ENCODE measurements at regions not wholly inside any gene's neighbourhood (a gene's known extent, or its start where the extent isn't known, plus 50 kb on each side); places are given as distances from the start of the nearest gene placed in this dataset.
"Not testable (repeated sequence)": the region's sequence is repeated elsewhere in the genome, so short reads cannot be mapped to it uniquely, and the experiment has no call there.

DNA sequence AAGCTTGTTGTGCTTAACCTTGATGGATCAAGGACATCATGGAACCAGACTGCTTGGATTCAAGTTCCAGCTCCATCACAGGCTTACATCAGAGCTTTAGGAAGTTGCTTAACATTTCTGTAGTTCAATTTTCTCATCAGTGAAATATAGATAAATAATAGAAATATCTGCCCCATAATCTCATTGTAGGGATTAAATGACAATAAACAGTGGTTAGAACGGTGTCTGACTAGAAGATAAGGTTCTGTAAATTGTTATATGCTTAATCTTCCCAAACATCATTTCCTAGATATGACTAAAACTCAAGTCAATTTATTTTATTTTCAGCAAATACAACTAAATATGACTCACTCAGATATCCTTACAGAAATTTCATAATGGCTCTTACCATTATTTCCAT lies 83.5 kb downstream of the SLITRK1 start:
- H3K4me1 ChIP-seq (ENCODE audit: control insufficient read depth in 3 of 3, insufficient read depth in 2 of 3, low read depth in 1 of 3, low read length in 2 of 3): no peaks in the 10 kb centered on the region
- FAIRE-seq: no peak
- WGBS, 3 donors: 3 to 30% (median 20%) methylated on average over 1 of the region's 1 CpG
- no peak overlapping the region for H3K27ac ChIP-seq (ENCODE audit: low read depth in 1 of 3, low read length in 2 of 3)
- H3K36me3 ChIP-seq (ENCODE audit: control insufficient read depth in 3 of 3, insufficient read depth in 2 of 3, low read depth in 1 of 3, low read length in 3 of 3): no peaks in the 10 kb centered on the region
- DNase-seq: no peak
- H3K4me3 ChIP-seq (ENCODE audit: low read depth in 1 of 3, low read length in 3 of 3): no peak overlapping the region
- H3K9me3 ChIP-seq (ENCODE audit: control insufficient read depth in 2 of 2, insufficient read depth in 1 of 2, low read depth in 1 of 2, low read length in 1 of 2): peaks cover 0 to 6% of the 10 kb centered on the region in 2 donors
- H3K27me3 ChIP-seq (ENCODE audit: control insufficient read depth in 3 of 3, insufficient read depth in 3 of 3, low read length in 3 of 3): no peaks in the 10 kb centered on the region

DNA sequence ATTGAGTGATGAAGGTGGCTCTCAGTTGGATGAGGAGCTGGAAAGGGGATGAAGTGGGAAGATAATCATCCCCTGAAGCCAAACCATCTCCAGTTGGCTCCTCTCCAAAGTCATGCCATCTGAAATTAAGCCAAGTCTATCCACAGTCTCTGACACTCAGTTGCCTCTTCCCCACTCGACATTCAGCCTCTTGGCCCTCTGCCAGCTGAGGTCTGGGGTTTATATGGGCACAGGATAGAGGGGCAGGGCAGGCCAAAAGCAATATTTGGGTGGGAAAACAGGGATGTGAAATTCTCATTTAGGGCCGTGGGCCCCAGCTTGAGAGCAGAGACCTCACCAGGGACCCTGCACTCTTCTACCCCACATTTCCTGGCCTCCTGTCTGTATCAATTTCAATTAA lies 85.9 kb downstream of the SLITRK1 start:
- FAIRE-seq (no peak), DNase-seq (no peak)
- WGBS, 3 donors: 49 to 64% (median 62%) methylated on average over 2 of the region's 2 CpGs
- Histone ChIP-seq H3K4me3 (ENCODE audit: low read depth in 1 of 3, low read length in 3 of 3) (no peak overlapping the region), H3K27me3 (ENCODE audit: control insufficient read depth in 3 of 3, insufficient read depth in 3 of 3, low read length in 3 of 3) (no peaks in the 10 kb centered on the region), H3K27ac (ENCODE audit: low read depth in 1 of 3, low read length in 2 of 3) (no peak overlapping the region), H3K36me3 (ENCODE audit: control insufficient read depth in 3 of 3, insufficient read depth in 2 of 3, low read depth in 1 of 3, low read length in 3 of 3) (no peaks in the 10 kb centered on the region), H3K9me3 (ENCODE audit: control insufficient read depth in 2 of 2, insufficient read depth in 1 of 2, low read depth in 1 of 2, low read length in 1 of 2) (peaks cover 0 to 6% of the 10 kb centered on the region in 2 donors), H3K4me1 (ENCODE audit: control insufficient read depth in 3 of 3, insufficient read depth in 2 of 3, low read depth in 1 of 3, low read length in 2 of 3) (no peaks in the 10 kb centered on the region)

DNA sequence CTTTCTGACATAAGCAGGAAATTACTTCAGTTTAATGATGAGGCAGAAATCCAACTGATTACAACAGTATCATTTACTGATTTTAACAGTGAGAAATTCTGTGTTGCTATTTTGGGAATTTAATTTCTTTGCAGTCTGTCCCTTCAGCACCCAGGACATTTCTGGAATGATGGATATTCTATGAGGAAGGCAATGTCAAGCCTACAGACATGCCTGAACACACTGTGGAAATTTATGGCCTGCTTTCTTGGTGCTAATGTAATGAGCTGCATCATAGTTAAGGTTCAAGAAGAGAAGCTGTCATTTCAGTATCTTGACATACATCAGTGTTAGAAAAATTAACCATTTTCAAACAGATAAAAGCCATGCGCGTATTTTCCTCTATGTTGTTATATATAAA lies 87.7 kb downstream of the SLITRK1 start:
- H3K27me3 ChIP-seq (ENCODE audit: control insufficient read depth in 3 of 3, insufficient read depth in 3 of 3, low read length in 3 of 3): no peaks in the 10 kb centered on the region
- FAIRE-seq (no peak), DNase-seq (no peak)
- H3K27ac ChIP-seq (ENCODE audit: low read depth in 1 of 3, low read length in 2 of 3): no peak overlapping the region
- no peaks in the 10 kb centered on the region for H3K36me3 ChIP-seq (ENCODE audit: control insufficient read depth in 3 of 3, insufficient read depth in 2 of 3, low read depth in 1 of 3, low read length in 3 of 3)
- 91 to 98% (median 94%) methylated on average over 2 of the region's 2 CpGs for WGBS, 3 donors
- H3K9me3 ChIP-seq (ENCODE audit: control insufficient read depth in 2 of 2, insufficient read depth in 1 of 2, low read depth in 1 of 2, low read length in 1 of 2): peaks cover 0 to 6% of the 10 kb centered on the region in 2 donors
- no peaks in the 10 kb centered on the region for H3K4me1 ChIP-seq (ENCODE audit: control insufficient read depth in 3 of 3, insufficient read depth in 2 of 3, low read depth in 1 of 3, low read length in 2 of 3)
- no peak overlapping the region for H3K4me3 ChIP-seq (ENCODE audit: low read depth in 1 of 3, low read length in 3 of 3)

GRCh38 chr13:83780227-83780626 lies 102.0 kb downstream of the SLITRK1 start:
- Histone ChIP-seq H3K9me3 (ENCODE audit: control insufficient read depth in 2 of 2, insufficient read depth in 1 of 2, low read depth in 1 of 2, low read length in 1 of 2) (peaks cover 0 to 11% of the 10 kb centered on the region in 2 donors), H3K27ac (ENCODE audit: low read depth in 1 of 3, low read length in 2 of 3) (no peak overlapping the region), H3K27me3 (ENCODE audit: control insufficient read depth in 3 of 3, insufficient read depth in 3 of 3, low read length in 3 of 3) (no peaks in the 10 kb centered on the region), H3K4me3 (ENCODE audit: low read depth in 1 of 3, low read length in 3 of 3) (no peak overlapping the region), H3K4me1 (ENCODE audit: control insufficient read depth in 3 of 3, insufficient read depth in 2 of 3, low read depth in 1 of 3, low read length in 2 of 3) (no peaks in the 10 kb centered on the region), H3K36me3 (ENCODE audit: control insufficient read depth in 3 of 3, insufficient read depth in 2 of 3, low read depth in 1 of 3, low read length in 3 of 3) (no peaks in the 10 kb centered on the region)
- DNase-seq (peak in 1 of 2 donors; percentile 5), FAIRE-seq (no peak)
- WGBS, 3 donors: 31 to 61% (median 44%) methylated on average over 6 of the region's 6 CpGs

DNA sequence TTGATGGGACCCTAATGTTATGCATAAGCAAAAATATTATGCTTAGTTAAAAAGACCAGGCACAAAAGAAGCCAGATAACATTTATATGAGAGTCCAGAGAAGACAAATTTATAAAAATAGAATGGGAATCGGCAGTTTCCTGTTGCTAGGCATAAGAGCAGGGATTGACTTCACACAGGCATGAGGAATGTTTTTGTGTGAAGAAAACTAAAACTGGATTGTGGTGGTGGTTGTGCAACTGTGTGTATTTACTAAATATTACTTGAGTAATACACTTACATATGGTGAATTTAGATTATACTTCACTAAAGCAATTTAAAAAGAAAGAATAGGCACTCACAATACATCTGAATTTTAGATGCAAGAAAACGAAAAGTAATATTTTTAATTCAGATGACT lies 108.3 kb downstream of the SLITRK1 start:
- DNase-seq (no peak), FAIRE-seq (no peak)
- WGBS, 3 donors: 72 to 83% (median 81%) methylated on average over 2 of the region's 2 CpGs
- Histone ChIP-seq H3K36me3 (ENCODE audit: control insufficient read depth in 3 of 3, insufficient read depth in 2 of 3, low read depth in 1 of 3, low read length in 3 of 3) (no peaks in the 10 kb centered on the region), H3K4me3 (ENCODE audit: low read depth in 1 of 3, low read length in 3 of 3) (no peak overlapping the region), H3K4me1 (ENCODE audit: control insufficient read depth in 3 of 3, insufficient read depth in 2 of 3, low read depth in 1 of 3, low read length in 2 of 3) (no peaks in the 10 kb centered on the region), H3K27me3 (ENCODE audit: control insufficient read depth in 3 of 3, insufficient read depth in 3 of 3, low read length in 3 of 3) (no peaks in the 10 kb centered on the region), H3K9me3 (ENCODE audit: control insufficient read depth in 2 of 2, insufficient read depth in 1 of 2, low read depth in 1 of 2, low read length in 1 of 2) (no peaks in the 10 kb centered on the region), H3K27ac (ENCODE audit: low read depth in 1 of 3, low read length in 2 of 3) (no peak overlapping the region)

- H3K4me3 ChIP-seq (ENCODE audit: low read depth in 1 of 3, low read length in 3 of 3): no peak overlapping the region
- H3K27ac ChIP-seq (ENCODE audit: low read depth in 1 of 3, low read length in 2 of 3): no peak overlapping the region
- no peaks in the 10 kb centered on the region for H3K27me3 ChIP-seq (ENCODE audit: control insufficient read depth in 3 of 3, insufficient read depth in 3 of 3, low read length in 3 of 3)
- FAIRE-seq: no peak
- no peaks in the 10 kb centered on the region for H3K9me3 ChIP-seq (ENCODE audit: control insufficient read depth in 2 of 2, insufficient read depth in 1 of 2, low read depth in 1 of 2, low read length in 1 of 2)
- H3K4me1 ChIP-seq (ENCODE audit: control insufficient read depth in 3 of 3, insufficient read depth in 2 of 3, low read depth in 1 of 3, low read length in 2 of 3): no peaks in the 10 kb centered on the region
- WGBS, 3 donors: 85 to 89% (median 88%) methylated on average over 1 of the region's 1 CpG
- no peaks in the 10 kb centered on the region for H3K36me3 ChIP-seq (ENCODE audit: control insufficient read depth in 3 of 3, insufficient read depth in 2 of 3, low read depth in 1 of 3, low read length in 3 of 3)
- DNase-seq: no peak
Observed at GRCh38 chr13:83765796-83766195, 116.5 kb downstream of the SLITRK1 start.

GRCh38 chr13:83761631-83762030 lies 120.6 kb downstream of the SLITRK1 start:
- no peaks in the 10 kb centered on the region for H3K9me3 ChIP-seq (ENCODE audit: control insufficient read depth in 2 of 2, insufficient read depth in 1 of 2, low read depth in 1 of 2, low read length in 1 of 2)
- WGBS, 3 donors: 37 to 48% (median 41%) methylated on average over 2 of the region's 2 CpGs
- H3K27ac ChIP-seq (ENCODE audit: low read depth in 1 of 3, low read length in 2 of 3): no peak overlapping the region
- no peaks in the 10 kb centered on the region for H3K27me3 ChIP-seq (ENCODE audit: control insufficient read depth in 3 of 3, insufficient read depth in 3 of 3, low read length in 3 of 3)
- H3K4me1 ChIP-seq (ENCODE audit: control insufficient read depth in 3 of 3, insufficient read depth in 2 of 3, low read depth in 1 of 3, low read length in 2 of 3): no peaks in the 10 kb centered on the region
- no peak for DNase-seq
- no peaks in the 10 kb centered on the region for H3K36me3 ChIP-seq (ENCODE audit: control insufficient read depth in 3 of 3, insufficient read depth in 2 of 3, low read depth in 1 of 3, low read length in 3 of 3)
- no peak overlapping the region for H3K4me3 ChIP-seq (ENCODE audit: low read depth in 1 of 3, low read length in 3 of 3)
- FAIRE-seq: no peak

DNA sequence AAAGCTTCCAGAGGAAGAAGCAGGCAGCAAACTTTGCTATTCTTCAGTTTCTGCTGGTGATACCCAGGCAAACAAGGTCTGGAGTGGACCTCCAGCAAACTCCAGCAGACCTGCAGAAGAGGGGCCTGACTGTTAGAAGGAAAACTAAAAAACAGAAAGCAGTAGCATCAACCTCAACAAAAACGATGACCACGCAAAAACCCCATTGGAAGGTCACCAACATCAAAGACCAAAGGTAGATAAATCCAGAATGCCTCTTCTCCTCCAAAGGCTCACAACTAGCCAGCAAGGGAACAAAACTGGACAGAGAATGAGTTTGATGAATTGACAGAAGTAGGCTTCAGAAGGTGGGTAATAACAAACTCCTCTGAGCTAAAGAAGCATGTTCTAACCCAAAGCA lies 127.1 kb downstream of the SLITRK1 start:
- WGBS, 3 donors: 89 to 95% (median 93%) methylated on average over 2 of the region's 2 CpGs
- not testable (repeated sequence) for DNase-seq; H3K27me3 ChIP-seq (ENCODE audit: control insufficient read depth in 3 of 3, insufficient read depth in 3 of 3, low read length in 3 of 3); H3K4me3 ChIP-seq (ENCODE audit: low read depth in 1 of 3, low read length in 3 of 3); H3K4me1 ChIP-seq (ENCODE audit: control insufficient read depth in 3 of 3, insufficient read depth in 2 of 3, low read depth in 1 of 3, low read length in 2 of 3); H3K27ac ChIP-seq (ENCODE audit: low read depth in 1 of 3, low read length in 2 of 3); H3K36me3 ChIP-seq (ENCODE audit: control insufficient read depth in 3 of 3, insufficient read depth in 2 of 3, low read depth in 1 of 3, low read length in 3 of 3); FAIRE-seq
- H3K9me3 ChIP-seq (ENCODE audit: control insufficient read depth in 2 of 2, insufficient read depth in 1 of 2, low read depth in 1 of 2, low read length in 1 of 2): peaks cover 2 to 12% of the 10 kb centered on the region in 2 donors

DNA sequence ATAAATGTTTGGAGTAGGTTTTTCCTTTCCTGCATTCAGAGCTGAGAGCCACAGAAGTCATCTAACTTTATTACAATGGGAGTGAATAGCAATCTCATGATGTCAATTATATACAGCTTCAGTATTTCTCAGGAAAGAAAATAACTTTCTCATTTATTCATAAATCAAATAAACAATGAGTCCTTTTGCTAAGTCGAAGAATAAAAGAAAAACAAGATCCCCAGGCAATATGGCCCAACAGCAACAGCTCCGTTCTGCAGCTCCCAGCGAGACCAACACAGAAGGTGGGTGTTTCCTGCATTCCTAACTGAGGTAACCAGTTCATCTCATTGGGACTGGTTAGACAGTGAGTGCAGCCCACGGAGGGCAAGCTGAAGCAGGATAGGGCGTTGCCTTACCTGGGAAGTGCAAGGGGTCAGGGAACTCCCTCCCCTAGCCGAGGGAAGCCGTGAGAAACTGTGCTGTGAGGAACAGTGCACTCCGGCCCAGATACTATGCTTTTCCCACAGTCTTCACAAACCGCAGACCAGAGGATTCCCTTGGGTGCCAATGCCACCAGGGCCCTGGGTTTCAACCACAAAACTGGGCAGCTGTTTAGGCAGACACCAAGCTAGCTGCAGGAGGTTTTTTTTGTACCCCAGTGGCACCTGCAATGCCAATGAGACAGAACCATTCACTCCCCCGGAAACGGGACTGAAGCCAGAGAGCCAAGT lies 128.2 kb downstream of the SLITRK1 start:
- DNase-seq: no peak
- no peaks in the 10 kb centered on the region for H3K36me3 ChIP-seq (ENCODE audit: control insufficient read depth in 3 of 3, insufficient read depth in 2 of 3, low read depth in 1 of 3, low read length in 3 of 3)
- H3K27ac ChIP-seq (ENCODE audit: low read depth in 1 of 3, low read length in 2 of 3): no peak overlapping the region
- no peak overlapping the region for H3K4me3 ChIP-seq (ENCODE audit: low read depth in 1 of 3, low read length in 3 of 3)
- no peak for FAIRE-seq
- 76 to 80% (median 77%) methylated on average over 11 of the region's 11 CpGs for WGBS, 3 donors
- no peaks in the 10 kb centered on the region for H3K4me1 ChIP-seq (ENCODE audit: control insufficient read depth in 3 of 3, insufficient read depth in 2 of 3, low read depth in 1 of 3, low read length in 2 of 3)
- no peaks in the 10 kb centered on the region for H3K27me3 ChIP-seq (ENCODE audit: control insufficient read depth in 3 of 3, insufficient read depth in 3 of 3, low read length in 3 of 3)
- peaks cover 2 to 22% of the 10 kb centered on the region in 2 donors for H3K9me3 ChIP-seq (ENCODE audit: control insufficient read depth in 2 of 2, insufficient read depth in 1 of 2, low read depth in 1 of 2, low read length in 1 of 2)

Data from small intestine (tissue), 7 donors.